ENCODE measurements at regions not wholly inside any gene's neighbourhood (a gene's known extent, or its start where the extent isn't known, plus 50 kb on each side); places are given as distances from the start of the nearest gene placed in this dataset.

DNA sequence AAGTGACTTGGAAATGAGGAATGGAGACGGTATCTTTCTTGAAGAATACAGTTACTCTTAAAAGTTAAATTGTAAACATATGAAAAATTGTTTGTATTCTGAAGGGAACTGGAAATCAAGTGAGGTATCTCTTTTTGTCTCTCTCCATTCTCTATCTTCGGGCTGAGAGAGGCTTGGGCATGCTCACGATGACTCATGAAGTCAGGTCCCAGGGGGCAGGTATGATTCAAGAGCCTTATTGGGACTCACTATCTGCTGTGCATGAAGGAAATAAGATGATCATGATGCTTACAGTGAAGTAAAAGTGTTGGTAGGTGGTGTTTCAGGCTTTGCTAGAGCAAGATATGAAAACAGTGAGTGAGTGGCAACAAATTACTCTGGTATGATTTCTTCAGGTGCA lies 200.4 kb upstream of the PITX2 start:
- TF ChIP-seq, protein P1, sequence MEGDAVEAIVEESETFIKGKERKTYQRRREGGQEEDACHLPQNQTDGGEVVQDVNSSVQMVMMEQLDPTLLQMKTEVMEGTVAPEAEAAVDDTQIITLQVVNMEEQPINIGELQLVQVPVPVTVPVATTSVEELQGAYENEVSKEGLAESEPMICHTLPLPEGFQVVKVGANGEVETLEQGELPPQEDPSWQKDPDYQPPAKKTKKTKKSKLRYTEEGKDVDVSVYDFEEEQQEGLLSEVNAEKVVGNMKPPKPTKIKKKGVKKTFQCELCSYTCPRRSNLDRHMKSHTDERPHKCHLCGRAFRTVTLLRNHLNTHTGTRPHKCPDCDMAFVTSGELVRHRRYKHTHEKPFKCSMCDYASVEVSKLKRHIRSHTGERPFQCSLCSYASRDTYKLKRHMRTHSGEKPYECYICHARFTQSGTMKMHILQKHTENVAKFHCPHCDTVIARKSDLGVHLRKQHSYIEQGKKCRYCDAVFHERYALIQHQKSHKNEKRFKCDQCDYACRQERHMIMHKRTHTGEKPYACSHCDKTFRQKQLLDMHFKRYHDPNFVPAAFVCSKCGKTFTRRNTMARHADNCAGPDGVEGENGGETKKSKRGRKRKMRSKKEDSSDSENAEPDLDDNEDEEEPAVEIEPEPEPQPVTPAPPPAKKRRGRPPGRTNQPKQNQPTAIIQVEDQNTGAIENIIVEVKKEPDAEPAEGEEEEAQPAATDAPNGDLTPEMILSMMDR (IDR thresholded peaks at IDR 0.05): no peak
- no peak for TF ChIP-seq POLR2A (IDR thresholded peaks at IDR 0.05)
